Small intestine (tissue), 7 donors: ENCODE measurements at regions not wholly inside any gene's neighbourhood (a gene's known extent, or its start where the extent isn't known, plus 50 kb on each side); places are given as distances from the start of the nearest gene placed in this dataset.
"Not testable (repeated sequence)": the region's sequence is repeated elsewhere in the genome, so short reads cannot be mapped to it uniquely, and the experiment has no call there.

Experiments
- DNase-seq, 2 donors: peaks; one replicate each; pipeline versions ENCODE4 v3.0.0 to v3.0.0-alpha.2; 2013
- FAIRE-seq: peaks from 2 replicates; lab custom pipeline; 2012; peaks lifted over from hg19 to GRCh38; lab: Jason Lieb, UNC
- H3K27ac ChIP-seq, 3 donors: one replicate each; pipeline ENCODE4 v1.5.1; 2013; ENCODE audit warnings: low read length in 2 of 3, mild to moderate bottlenecking in 2 of 3, control low read depth in 1 of 3, inconsistent platforms in 1 of 3, low read depth in 1 of 3, moderate library complexity in 1 of 3
- H3K27me3 ChIP-seq, 3 donors: one replicate each; pipeline ENCODE4 v1.6.1; 2013; ENCODE audit warnings: low read length in 3 of 3, inconsistent platforms in 1 of 3; ENCODE audit not compliant: control insufficient read depth in 3 of 3, insufficient read depth in 3 of 3
- H3K36me3 ChIP-seq, 3 donors: one replicate each; pipeline ENCODE4 v1.6.1; 2013; ENCODE audit warnings: low read length in 3 of 3, inconsistent platforms in 1 of 3, low read depth in 1 of 3, mild to moderate bottlenecking in 1 of 3, moderate library complexity in 1 of 3; ENCODE audit not compliant: control insufficient read depth in 3 of 3, insufficient read depth in 2 of 3
- H3K4me1 ChIP-seq, 3 donors: one replicate each; pipeline ENCODE4 v1.6.1; 2013; ENCODE audit warnings: low read length in 2 of 3, inconsistent platforms in 1 of 3, low read depth in 1 of 3, mild to moderate bottlenecking in 1 of 3, moderate library complexity in 1 of 3; ENCODE audit not compliant: control insufficient read depth in 3 of 3, insufficient read depth in 2 of 3
- H3K4me3 ChIP-seq, 3 donors: one replicate each; pipeline ENCODE4 v1.5.1; 2013; ENCODE audit warnings: low read length in 3 of 3, control low read depth in 1 of 3, inconsistent platforms in 1 of 3, low read depth in 1 of 3, mild to moderate bottlenecking in 1 of 3, moderate library complexity in 1 of 3
- H3K9me3 ChIP-seq, 2 donors: one replicate each; pipeline ENCODE4 v1.6.1; 2013; ENCODE audit warnings: low read depth in 1 of 2, low read length in 1 of 2; ENCODE audit not compliant: control insufficient read depth in 2 of 2, insufficient read depth in 1 of 2
- WGBS, 3 donors: extraction: QIAGEN DNeasy Blood & Tissue Kit; methylation state at CpG; one replicate each; pipeline ENCODE4 v1.1.7; 2013; 5-methylcytosine and 5-hydroxymethylcytosine counted together
- donor health status: healthy with polysubstance abuse.
- donor health status: control.
- donor health status: control.
- donor health status: Bipolar disorder and iron deficiency.
- donor health status: healthy.

DNA sequence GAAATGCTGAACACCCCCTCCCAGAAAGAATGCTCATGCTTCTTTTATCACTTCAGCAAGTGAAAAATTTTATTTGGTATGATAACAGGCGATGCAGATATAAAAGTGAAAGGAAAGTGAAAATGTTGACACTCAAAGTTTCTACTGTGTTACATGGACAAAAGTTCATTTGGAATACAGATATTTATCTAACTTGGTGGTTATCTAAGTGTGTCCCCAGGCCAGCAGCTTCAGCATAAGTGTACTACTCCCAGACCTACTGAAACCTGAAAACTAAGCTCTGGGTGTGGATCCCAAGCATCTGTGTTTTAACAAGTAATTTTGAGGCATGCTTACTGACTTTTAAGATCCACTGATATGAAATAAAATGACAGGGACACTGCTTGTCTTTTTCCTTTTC, 157.1 kb upstream of the BCHE start:
- DNase-seq = no peak
- WGBS, 3 donors = 23 to 52% (median 27%) methylated on average over 1 of the region's 1 CpG
- FAIRE-seq = no peak

GRCh38 chr3:165984589-165984988, 147.4 kb upstream of the BCHE start:
- Histone ChIP-seq H3K4me1 (no peaks in the 10 kb centered on the region), H3K36me3 (no peaks in the 10 kb centered on the region), H3K27ac (no peak overlapping the region), H3K27me3 (no peaks in the 10 kb centered on the region), H3K4me3 (no peak overlapping the region), H3K9me3 (no peaks in the 10 kb centered on the region)
- DNase-seq (no peak), FAIRE-seq (no peak)
- 39 to 62% (median 54%) methylated on average over 1 of the region's 1 CpG for WGBS, 3 donors

More for the DNA sequence above, 157.1 kb upstream of the BCHE start:
- Histone ChIP-seq H3K36me3 (no peaks in the 10 kb centered on the region), H3K9me3 (no peaks in the 10 kb centered on the region), H3K27me3 (no peaks in the 10 kb centered on the region), H3K4me3 (no peak overlapping the region), H3K27ac (no peak overlapping the region), H3K4me1 (no peaks in the 10 kb centered on the region)

- FAIRE-seq (no peak), DNase-seq (no peak)
- no peaks in the 10 kb centered on the region for H3K4me1 ChIP-seq
- 11 to 14% (median 12%) methylated on average over 2 of the region's 2 CpGs for WGBS, 3 donors
- H3K9me3 ChIP-seq = no peaks in the 10 kb centered on the region
- H3K36me3 ChIP-seq = no peaks in the 10 kb centered on the region
- H3K27ac ChIP-seq = no peak overlapping the region
- H3K4me3 ChIP-seq = no peak overlapping the region
- no peaks in the 10 kb centered on the region for H3K27me3 ChIP-seq
These were observed 146.1 kb upstream of the BCHE start for GRCh38 chr3:165983284-165983683.

GRCh38 chr3:165981318-165981717, 144.1 kb upstream of the BCHE start:
- DNase-seq (no peak), FAIRE-seq (no peak)
- H3K27me3 ChIP-seq = no peaks in the 10 kb centered on the region
- no peak overlapping the region for H3K4me3 ChIP-seq
- no peaks in the 10 kb centered on the region for H3K4me1 ChIP-seq
- H3K27ac ChIP-seq = no peak overlapping the region
- H3K9me3 ChIP-seq = no peaks in the 10 kb centered on the region
- 83 to 90% (median 83%) methylated on average over 1 of the region's 1 CpG for WGBS, 3 donors
- no peaks in the 10 kb centered on the region for H3K36me3 ChIP-seq

DNA sequence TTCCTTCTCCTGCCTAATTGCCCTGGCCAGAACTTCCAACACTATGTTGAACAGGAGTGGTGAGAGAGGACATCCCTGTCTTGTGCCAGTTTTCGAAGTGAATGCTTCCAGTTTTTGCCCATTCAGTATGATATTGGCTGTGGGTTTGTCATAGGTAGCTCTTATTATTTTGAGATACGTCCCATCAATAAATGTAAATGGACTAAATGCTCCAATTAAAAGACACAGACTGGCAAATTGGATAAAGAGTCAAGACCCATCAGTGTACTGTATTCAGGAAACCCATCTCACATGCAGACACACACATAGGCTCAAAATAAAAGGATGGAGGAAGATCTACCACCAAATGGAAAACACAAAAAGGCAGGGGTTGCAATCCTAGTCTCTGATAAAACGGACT, 123.6 kb upstream of the BCHE start:
- not testable (repeated sequence) for H3K4me1 ChIP-seq, H3K36me3 ChIP-seq, DNase-seq, H3K4me3 ChIP-seq, H3K9me3 ChIP-seq, H3K27me3 ChIP-seq, FAIRE-seq, H3K27ac ChIP-seq
- WGBS, 3 donors = 73 to 78% (median 75%) methylated on average over 3 of the region's 3 CpGs

GRCh38 chr3:165954171-165954570, 116.9 kb upstream of the BCHE start:
- H3K36me3 ChIP-seq = no peaks in the 10 kb centered on the region
- no peaks in the 10 kb centered on the region for H3K9me3 ChIP-seq
- DNase-seq (no peak), FAIRE-seq (no peak)
- no peak overlapping the region for H3K27ac ChIP-seq
- H3K4me1 ChIP-seq = no peaks in the 10 kb centered on the region
- no peaks in the 10 kb centered on the region for H3K27me3 ChIP-seq
- 34 to 57% (median 55%) methylated on average over 2 of the region's 2 CpGs for WGBS, 3 donors
- no peak overlapping the region for H3K4me3 ChIP-seq

- H3K9me3 ChIP-seq = no peaks in the 10 kb centered on the region
- no peak overlapping the region for H3K27ac ChIP-seq
- FAIRE-seq (no peak), DNase-seq (no peak)
- no peaks in the 10 kb centered on the region for H3K4me1 ChIP-seq
- no peak overlapping the region for H3K4me3 ChIP-seq
- no peaks in the 10 kb centered on the region for H3K27me3 ChIP-seq
- H3K36me3 ChIP-seq = no peaks in the 10 kb centered on the region
These were observed 109.1 kb upstream of the BCHE start for GRCh38 chr3:165946360-165946759.

DNA sequence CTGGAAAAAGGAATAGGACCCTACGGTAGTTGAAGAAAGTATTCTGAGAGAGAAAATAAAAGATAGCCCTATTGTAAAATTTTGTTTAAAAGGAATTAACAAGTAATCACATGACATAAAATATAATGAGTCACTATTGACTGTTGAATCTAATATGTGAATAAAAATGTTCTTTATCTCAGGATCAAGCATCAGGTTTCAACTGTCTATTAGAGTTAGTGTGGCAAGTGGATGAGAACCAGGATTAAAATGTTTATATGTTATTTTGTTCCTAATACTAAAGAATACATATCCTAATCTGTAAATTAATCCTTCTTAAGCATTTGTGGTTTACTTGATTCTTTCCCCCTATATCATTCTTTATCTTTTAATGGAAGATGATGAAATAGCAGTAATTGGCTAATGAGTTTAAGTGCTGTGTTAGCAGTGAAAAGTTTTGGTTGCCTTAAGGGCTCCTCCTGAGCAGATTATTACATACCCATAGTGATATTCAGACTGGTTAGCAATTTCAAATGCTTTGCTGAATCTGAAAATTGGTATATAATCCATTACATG, 101.8 kb upstream of the BCHE start:
- FAIRE-seq (no peak), DNase-seq (no peak)
- 79 to 94% (median 84%) methylated on average over 1 of the region's 1 CpG for WGBS, 3 donors
- Histone ChIP-seq H3K36me3 (no peaks in the 10 kb centered on the region), H3K27me3 (no peaks in the 10 kb centered on the region), H3K4me1 (no peaks in the 10 kb centered on the region), H3K27ac (no peak overlapping the region), H3K4me3 (no peak overlapping the region), H3K9me3 (no peaks in the 10 kb centered on the region)

GRCh38 chr3:165936081-165936480, 98.9 kb upstream of the BCHE start:
- H3K27ac ChIP-seq, H3K9me3 ChIP-seq, H3K36me3 ChIP-seq, DNase-seq, H3K27me3 ChIP-seq, H3K4me1 ChIP-seq, FAIRE-seq, H3K4me3 ChIP-seq: not testable (repeated sequence)
- 87 to 100% (median 97%) methylated on average over 1 of the region's 1 CpG for WGBS, 3 donors
